ENCODE measurements at regions not wholly inside any gene's neighbourhood (a gene's known extent, or its start where the extent isn't known, plus 50 kb on each side); places are given as distances from the start of the nearest gene placed in this dataset.

DNA sequence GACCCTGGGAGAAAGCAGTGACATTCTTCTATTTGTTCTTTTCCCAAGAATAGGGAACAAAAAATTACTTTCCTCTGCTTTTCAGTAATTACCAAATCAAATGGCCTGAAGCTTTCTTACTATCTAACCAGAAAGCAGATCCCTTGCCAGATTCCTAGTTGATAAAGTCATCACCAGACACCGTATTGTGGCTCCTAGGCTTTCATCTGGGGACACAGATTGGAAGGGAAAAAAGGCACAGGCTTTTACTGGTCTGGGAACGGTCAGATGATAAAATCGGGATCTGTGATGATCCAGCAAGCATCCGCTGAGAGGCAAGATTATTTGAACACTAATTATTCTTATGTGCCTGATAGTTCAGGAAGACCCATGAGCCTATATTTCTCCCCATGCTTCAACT, 79.1 kb upstream of the BCL2L14 start:
- TF ChIP-seq, protein P1, sequence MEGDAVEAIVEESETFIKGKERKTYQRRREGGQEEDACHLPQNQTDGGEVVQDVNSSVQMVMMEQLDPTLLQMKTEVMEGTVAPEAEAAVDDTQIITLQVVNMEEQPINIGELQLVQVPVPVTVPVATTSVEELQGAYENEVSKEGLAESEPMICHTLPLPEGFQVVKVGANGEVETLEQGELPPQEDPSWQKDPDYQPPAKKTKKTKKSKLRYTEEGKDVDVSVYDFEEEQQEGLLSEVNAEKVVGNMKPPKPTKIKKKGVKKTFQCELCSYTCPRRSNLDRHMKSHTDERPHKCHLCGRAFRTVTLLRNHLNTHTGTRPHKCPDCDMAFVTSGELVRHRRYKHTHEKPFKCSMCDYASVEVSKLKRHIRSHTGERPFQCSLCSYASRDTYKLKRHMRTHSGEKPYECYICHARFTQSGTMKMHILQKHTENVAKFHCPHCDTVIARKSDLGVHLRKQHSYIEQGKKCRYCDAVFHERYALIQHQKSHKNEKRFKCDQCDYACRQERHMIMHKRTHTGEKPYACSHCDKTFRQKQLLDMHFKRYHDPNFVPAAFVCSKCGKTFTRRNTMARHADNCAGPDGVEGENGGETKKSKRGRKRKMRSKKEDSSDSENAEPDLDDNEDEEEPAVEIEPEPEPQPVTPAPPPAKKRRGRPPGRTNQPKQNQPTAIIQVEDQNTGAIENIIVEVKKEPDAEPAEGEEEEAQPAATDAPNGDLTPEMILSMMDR (conservative IDR thresholded peaks at IDR 0.05), result no peak
- no peak for TF ChIP-seq ZFX (IDR thresholded peaks at IDR 0.05)
